ENCODE measurements at regions not wholly inside any gene's neighbourhood (a gene's known extent, or its start where the extent isn't known, plus 50 kb on each side); places are given as distances from the start of the nearest gene placed in this dataset.

DNA sequence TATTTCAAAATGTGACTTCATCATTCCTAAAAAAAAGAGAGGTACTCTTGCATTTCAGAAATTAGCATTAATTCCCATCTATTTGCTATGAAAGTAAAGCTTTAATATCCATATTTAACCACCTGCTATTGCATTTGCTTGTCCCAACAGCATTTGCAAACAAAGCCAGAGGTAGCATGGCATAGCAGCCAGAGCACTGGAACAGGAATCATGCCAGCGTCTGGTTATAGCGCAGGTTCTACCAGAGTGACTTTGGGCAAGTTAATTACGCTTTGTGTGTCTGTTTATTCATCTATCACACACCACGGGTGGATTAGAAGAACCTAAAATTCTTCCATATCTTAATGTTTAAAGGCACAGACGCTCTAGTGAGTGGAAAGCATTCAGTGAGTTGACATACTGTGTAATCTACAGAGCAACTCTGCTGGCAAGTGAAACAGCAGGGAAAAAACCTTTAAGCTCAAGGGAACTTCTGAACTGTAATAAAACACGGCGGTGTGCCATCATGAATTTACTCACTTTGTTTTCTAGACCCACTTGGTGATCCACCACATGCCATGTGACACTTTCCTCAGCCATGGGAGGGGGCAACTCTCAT lies 76.6 kb upstream of the QRFPR start:
- H3K9ac ChIP-seq (ENCODE audit: low read length in 3 of 3) = no peak overlapping the region
- H3K27me3 ChIP-seq (ENCODE audit: control insufficient read depth, insufficient read depth, low read length) = no peaks in the 10 kb centered on the region
- no peaks in the 10 kb centered on the region for H3K9me3 ChIP-seq (ENCODE audit: control insufficient read depth in 2 of 3, insufficient read depth in 1 of 3, low read length in 3 of 3)
- TF ChIP-seq, protein P1, sequence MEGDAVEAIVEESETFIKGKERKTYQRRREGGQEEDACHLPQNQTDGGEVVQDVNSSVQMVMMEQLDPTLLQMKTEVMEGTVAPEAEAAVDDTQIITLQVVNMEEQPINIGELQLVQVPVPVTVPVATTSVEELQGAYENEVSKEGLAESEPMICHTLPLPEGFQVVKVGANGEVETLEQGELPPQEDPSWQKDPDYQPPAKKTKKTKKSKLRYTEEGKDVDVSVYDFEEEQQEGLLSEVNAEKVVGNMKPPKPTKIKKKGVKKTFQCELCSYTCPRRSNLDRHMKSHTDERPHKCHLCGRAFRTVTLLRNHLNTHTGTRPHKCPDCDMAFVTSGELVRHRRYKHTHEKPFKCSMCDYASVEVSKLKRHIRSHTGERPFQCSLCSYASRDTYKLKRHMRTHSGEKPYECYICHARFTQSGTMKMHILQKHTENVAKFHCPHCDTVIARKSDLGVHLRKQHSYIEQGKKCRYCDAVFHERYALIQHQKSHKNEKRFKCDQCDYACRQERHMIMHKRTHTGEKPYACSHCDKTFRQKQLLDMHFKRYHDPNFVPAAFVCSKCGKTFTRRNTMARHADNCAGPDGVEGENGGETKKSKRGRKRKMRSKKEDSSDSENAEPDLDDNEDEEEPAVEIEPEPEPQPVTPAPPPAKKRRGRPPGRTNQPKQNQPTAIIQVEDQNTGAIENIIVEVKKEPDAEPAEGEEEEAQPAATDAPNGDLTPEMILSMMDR (IDR thresholded peaks at IDR 0.05; ENCODE audit: borderline replicate concordance, extremely low read depth, insufficient read depth) = no peak
- H3K27ac ChIP-seq (ENCODE audit: low read depth in 2 of 2, low read length in 2 of 2) = no peak overlapping the region
- intact Hi-C loops (cut with DNase I) = no loop called here
- no peak overlapping the region for H3K4me3 ChIP-seq (ENCODE audit: low read length in 3 of 3)
- no peak for DNase-seq
- no peak for FAIRE-seq
- H3K4me1 ChIP-seq (ENCODE audit: control insufficient read depth in 2 of 3, insufficient read depth in 2 of 3, low read depth in 1 of 3, low read length in 3 of 3) = peaks cover 0 to 6% (median 0%) of the 10 kb centered on the region in 3 donors
- H3K36me3 ChIP-seq (ENCODE audit: control insufficient read depth in 2 of 3, insufficient read depth in 3 of 3, low read length in 3 of 3) = no peaks in the 10 kb centered on the region

DNA sequence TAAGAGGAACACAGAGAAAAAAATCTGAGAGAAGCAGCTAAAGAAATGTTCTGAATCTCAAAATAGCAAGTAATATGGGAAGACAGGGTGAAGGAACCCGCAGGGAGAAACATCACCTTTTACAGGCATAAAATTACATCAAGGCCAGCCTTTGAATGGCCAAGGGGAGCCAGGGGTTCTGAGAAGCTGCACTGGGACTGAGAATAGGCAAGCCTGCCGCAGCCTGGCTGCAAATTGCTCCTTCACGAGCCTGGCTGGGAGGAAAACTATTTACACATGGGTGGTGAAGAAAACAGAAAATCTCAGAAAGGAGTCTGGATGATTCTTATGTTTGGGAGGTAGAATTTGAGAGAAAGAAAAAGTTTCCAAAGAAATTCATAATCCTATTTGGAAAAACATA lies 74.5 kb upstream of the QRFPR start:
- H3K4me3 ChIP-seq (ENCODE audit: low read length in 3 of 3) = no peak overlapping the region
- TF ChIP-seq, protein P1 (IDR thresholded peaks at IDR 0.05; ENCODE audit: borderline replicate concordance, extremely low read depth, insufficient read depth) = no peak
- no peak overlapping the region for H3K9ac ChIP-seq (ENCODE audit: low read length in 3 of 3)
- intact Hi-C loops (cut with DNase I) = no loop called here
- FAIRE-seq (no peak), DNase-seq (no peak)
- H3K27me3 ChIP-seq (ENCODE audit: control insufficient read depth, insufficient read depth, low read length) = no peaks in the 10 kb centered on the region
- H3K27ac ChIP-seq (ENCODE audit: low read depth in 2 of 2, low read length in 2 of 2) = no peak overlapping the region
- no peaks in the 10 kb centered on the region for H3K9me3 ChIP-seq (ENCODE audit: control insufficient read depth in 2 of 3, insufficient read depth in 1 of 3, low read length in 3 of 3)
- H3K36me3 ChIP-seq (ENCODE audit: control insufficient read depth in 2 of 3, insufficient read depth in 3 of 3, low read length in 3 of 3) = no peaks in the 10 kb centered on the region
- peaks cover 0 to 3% (median 0%) of the 10 kb centered on the region in 3 donors for H3K4me1 ChIP-seq (ENCODE audit: control insufficient read depth in 2 of 3, insufficient read depth in 2 of 3, low read depth in 1 of 3, low read length in 3 of 3)

DNA sequence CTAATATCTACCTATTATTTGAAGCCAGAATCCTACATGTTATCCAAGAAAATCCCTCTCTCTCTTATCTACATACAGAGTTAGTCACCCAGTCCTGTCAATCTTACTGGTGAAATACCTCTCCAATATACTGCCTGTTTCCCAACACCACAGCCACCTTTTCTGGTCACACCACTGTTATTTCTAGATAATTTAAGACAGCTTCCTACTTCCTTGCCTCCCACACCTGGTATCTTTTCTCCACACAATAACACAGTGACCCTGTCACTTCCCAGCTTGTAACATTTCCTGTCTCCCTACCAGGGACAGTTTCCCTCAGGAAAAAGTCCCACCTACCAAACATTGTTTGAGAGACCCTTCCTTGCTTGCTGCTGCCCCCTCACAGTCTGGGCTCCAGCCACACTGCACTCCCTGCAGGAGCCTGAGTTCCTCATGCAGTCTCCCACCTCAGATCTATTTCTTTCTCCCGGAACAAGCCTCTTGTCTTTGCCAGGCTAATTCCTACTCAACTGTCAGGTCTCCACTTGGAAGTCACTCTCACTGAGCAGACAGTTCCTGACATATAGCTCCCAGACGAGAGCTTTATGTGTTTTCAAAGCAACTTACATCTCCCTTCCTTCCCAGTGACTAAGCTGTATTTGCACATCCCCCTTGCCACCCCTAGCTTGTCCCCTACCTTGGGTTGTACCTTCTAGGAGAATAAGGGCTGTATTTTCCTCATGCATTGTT lies 73.6 kb upstream of the QRFPR start:
- Histone ChIP-seq H3K4me3 (ENCODE audit: low read length in 3 of 3) (no peak overlapping the region), H3K9ac (ENCODE audit: low read length in 3 of 3) (no peak overlapping the region), H3K27me3 (ENCODE audit: control insufficient read depth, insufficient read depth, low read length) (no peaks in the 10 kb centered on the region), H3K36me3 (ENCODE audit: control insufficient read depth in 2 of 3, insufficient read depth in 3 of 3, low read length in 3 of 3) (no peaks in the 10 kb centered on the region), H3K4me1 (ENCODE audit: control insufficient read depth in 2 of 3, insufficient read depth in 2 of 3, low read depth in 1 of 3, low read length in 3 of 3) (peaks cover 0 to 3% (median 0%) of the 10 kb centered on the region in 3 donors), H3K27ac (ENCODE audit: low read depth in 2 of 2, low read length in 2 of 2) (no peak overlapping the region), H3K9me3 (ENCODE audit: control insufficient read depth in 2 of 3, insufficient read depth in 1 of 3, low read length in 3 of 3) (no peaks in the 10 kb centered on the region)
- TF ChIP-seq, protein P1 (IDR thresholded peaks at IDR 0.05; ENCODE audit: borderline replicate concordance, extremely low read depth, insufficient read depth) = no peak
- intact Hi-C loops (cut with DNase I) = no loop called here
- FAIRE-seq (no peak), DNase-seq (peak in 1 of 5 donors; percentile 13)

Measured in kidney (tissue), 13 donors.